Thyroid gland (tissue), 4 donors: ENCODE measurements at regions not wholly inside any gene's neighbourhood (a gene's known extent, or its start where the extent isn't known, plus 50 kb on each side); places are given as distances from the start of the nearest gene placed in this dataset.

ENCODE experiments used
- DNase-seq, 2 donors: peaks; one replicate each; pipeline ENCODE4 v3.0.0-alpha.2; 2019
- H3K27ac ChIP-seq, 3 donors: fragments of 200-600 bp; sonication (generic); 1 replicate in 2 of 3; 2 replicates in 1 of 3; pipeline ENCODE4 v1.5.1; 2016 to 2019; ENCODE audit warnings: mild to moderate bottlenecking in 1 of 3, moderate library complexity in 1 of 3
- H3K27me3 ChIP-seq: fragments of 200-600 bp; sonication (generic); one replicate; pipeline ENCODE4 v1.5.1; 2019
- H3K36me3 ChIP-seq, 2 donors: fragments of 200-600 bp; sonication (generic); one replicate each; pipeline ENCODE4 v1.5.1; 2016 to 2019
- H3K4me1 ChIP-seq, 2 donors: fragments of 200-600 bp; sonication (generic); one replicate each; pipeline ENCODE4 v1.5.1; 2017 to 2019
- H3K4me3 ChIP-seq, 3 donors: fragments of 200-600 bp; sonication (generic); replicated peaks in 1 of 3; 1 replicate in 2 of 3; 2 replicates in 1 of 3; pipeline ENCODE4 v1.5.1; 2016; ENCODE audit warnings: mild to moderate bottlenecking in 1 of 3
- H3K9me3 ChIP-seq: fragments of 200-600 bp; sonication (generic); one replicate; pipeline ENCODE4 v1.5.1; 2017
- POLR2A ChIP-seq, 2 donors: fragments of 450-650 bp; IDR thresholded peaks; one replicate each; pipeline ENCODE4 v1.6.1; 2017; ENCODE audit warnings: antibody characterized with exemption in 2 of 2, mild to moderate bottlenecking in 2 of 2, moderate library complexity in 1 of 2
- WGBS, 2 donors: methylation state at CpG; one replicate each; pipeline ENCODE4 v1.1.5; 2017; 5-methylcytosine and 5-hydroxymethylcytosine counted together
- intact Hi-C: fragments of 100-400 bp; cut with DNase I; formaldehyde crosslinking; loops from one replicate; pipeline ENCODE4 v1.15.1; 2023
- TF ChIP-seq, protein P1 (sequence below), 6 experiments: fragments of 200-600 bp in 3 of 6; fragments of 450-650 bp in 3 of 6; sonication (generic) in 3 of 6; IDR thresholded peaks; one replicate each; pipeline ENCODE4 v1.5.1; 2016 to 2019; ENCODE audit warnings: antibody characterized with exemption in 6 of 6, mild to moderate bottlenecking in 2 of 6, inconsistent platforms in 1 of 6, moderate library complexity in 1 of 6

DNA sequence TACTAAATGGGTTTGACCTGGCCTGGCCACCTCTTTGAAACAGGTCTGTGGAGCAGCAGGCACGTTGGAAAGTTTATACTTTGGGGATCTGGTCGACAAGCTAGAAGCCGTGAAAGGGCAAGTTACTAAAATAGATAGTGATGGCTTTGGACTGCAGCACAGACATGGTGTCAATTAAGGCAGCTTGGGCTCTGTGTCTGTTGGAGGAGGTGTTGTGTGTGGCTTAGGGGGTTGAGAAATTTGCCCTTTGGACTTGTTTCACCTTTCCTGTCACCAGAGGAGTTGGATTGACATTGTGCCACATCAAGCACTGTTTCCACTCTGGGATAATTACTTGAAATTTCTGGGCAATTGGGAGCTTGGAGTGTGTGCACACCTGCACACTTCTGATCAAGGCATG lies 251.8 kb upstream of the MKI67 start:
- H3K4me1 ChIP-seq = no peaks in the 10 kb centered on the region
- no peak for DNase-seq
- WGBS, 2 donors = 65 to 79% methylated on average over 3 of the region's 3 CpGs
- H3K4me3 ChIP-seq = no peak overlapping the region
- intact Hi-C loops = no loop called here
- no peaks in the 10 kb centered on the region for H3K36me3 ChIP-seq
- no peaks in the 10 kb centered on the region for H3K9me3 ChIP-seq
- no peaks in the 10 kb centered on the region for H3K27me3 ChIP-seq
- TF ChIP-seq, protein P1, sequence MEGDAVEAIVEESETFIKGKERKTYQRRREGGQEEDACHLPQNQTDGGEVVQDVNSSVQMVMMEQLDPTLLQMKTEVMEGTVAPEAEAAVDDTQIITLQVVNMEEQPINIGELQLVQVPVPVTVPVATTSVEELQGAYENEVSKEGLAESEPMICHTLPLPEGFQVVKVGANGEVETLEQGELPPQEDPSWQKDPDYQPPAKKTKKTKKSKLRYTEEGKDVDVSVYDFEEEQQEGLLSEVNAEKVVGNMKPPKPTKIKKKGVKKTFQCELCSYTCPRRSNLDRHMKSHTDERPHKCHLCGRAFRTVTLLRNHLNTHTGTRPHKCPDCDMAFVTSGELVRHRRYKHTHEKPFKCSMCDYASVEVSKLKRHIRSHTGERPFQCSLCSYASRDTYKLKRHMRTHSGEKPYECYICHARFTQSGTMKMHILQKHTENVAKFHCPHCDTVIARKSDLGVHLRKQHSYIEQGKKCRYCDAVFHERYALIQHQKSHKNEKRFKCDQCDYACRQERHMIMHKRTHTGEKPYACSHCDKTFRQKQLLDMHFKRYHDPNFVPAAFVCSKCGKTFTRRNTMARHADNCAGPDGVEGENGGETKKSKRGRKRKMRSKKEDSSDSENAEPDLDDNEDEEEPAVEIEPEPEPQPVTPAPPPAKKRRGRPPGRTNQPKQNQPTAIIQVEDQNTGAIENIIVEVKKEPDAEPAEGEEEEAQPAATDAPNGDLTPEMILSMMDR (IDR thresholded peaks at IDR 0.05) = no peak
- no peak overlapping the region for H3K27ac ChIP-seq

DNA sequence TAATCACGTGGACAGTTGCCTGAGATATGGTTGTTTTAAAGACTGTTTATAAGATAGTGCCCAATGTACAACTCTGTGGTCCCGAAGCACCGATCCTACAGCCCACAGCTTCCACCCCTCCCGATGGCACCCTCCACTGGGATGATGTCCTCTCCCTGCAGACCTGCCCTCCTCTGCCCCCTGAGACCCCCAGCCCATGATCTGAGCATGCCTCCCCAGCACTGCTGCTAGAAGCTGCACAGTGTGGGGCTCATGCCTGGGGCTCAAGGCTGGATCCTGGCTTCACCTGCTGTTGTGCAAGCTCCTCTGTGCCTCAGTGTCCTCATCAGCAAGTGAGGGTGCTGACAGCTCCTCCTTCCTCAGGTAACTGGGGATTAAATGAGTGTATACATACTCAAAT lies 254.7 kb upstream of the MKI67 start:
- TF ChIP-seq, protein P1 (IDR thresholded peaks at IDR 0.05) = no peak
- no peak for TF ChIP-seq POLR2A (IDR thresholded peaks at IDR 0.05)
- no peaks in the 10 kb centered on the region for H3K27me3 ChIP-seq
- H3K4me3 ChIP-seq = no peak overlapping the region
- DNase-seq = no peak
- no peak overlapping the region for H3K27ac ChIP-seq
- H3K9me3 ChIP-seq = no peaks in the 10 kb centered on the region
- intact Hi-C loops = no loop called here
- no peaks in the 10 kb centered on the region for H3K36me3 ChIP-seq
- H3K4me1 ChIP-seq = no peaks in the 10 kb centered on the region
- WGBS, 2 donors = 78 to 86% methylated on average over 4 of the region's 4 CpGs

DNA sequence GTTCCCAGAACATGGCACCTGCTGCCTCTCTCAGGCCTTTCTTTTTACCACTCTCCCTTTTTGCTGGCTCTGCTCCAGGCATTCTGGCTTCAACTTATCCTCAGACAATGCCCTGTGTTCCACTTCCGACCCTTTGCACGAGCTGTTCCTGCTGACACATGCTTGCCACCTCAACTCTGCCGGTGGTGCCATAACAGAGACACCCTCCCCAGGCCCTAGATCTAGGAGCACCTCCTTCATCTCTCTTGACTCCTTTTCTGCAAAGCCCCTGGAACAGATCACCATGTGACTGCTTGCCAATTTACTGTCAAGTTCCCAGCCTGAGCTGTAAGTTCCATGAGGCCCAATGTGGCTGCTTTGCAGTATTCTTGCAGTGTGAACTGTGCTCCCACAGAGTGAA lies 256.0 kb upstream of the MKI67 start:
- Histone ChIP-seq H3K27ac (no peak overlapping the region), H3K4me3 (no peak overlapping the region), H3K27me3 (no peaks in the 10 kb centered on the region), H3K9me3 (no peaks in the 10 kb centered on the region), H3K36me3 (no peaks in the 10 kb centered on the region), H3K4me1 (no peaks in the 10 kb centered on the region)
- TF ChIP-seq, protein P1 (IDR thresholded peaks at IDR 0.05) = no peak
- WGBS, 2 donors = 48 to 62% methylated on average over 3 of the region's 3 CpGs
- DNase-seq = no peak
- intact Hi-C loops = no loop called here

DNA sequence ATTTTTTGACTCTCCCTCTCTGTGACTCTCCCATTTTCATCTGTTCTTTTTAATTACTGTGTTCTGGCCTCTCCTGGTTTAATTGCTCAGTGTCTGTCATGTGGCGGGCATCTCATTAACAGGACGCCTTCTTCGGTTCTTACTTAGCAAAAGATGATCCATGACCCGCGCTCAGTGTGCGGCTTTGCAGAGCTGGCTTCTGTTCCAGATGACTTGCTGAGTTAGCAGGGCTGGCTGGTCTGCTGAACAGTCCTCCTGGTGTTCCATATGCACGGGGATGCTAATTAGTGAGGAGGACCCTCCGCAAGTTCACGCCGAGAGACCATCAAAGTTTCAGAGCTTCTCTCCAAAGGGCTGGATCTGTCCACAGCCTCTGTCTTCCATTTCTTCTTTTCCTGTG lies 258.6 kb upstream of the MKI67 start:
- TF ChIP-seq, protein P1 (IDR thresholded peaks at IDR 0.05) = no peak
- TF ChIP-seq POLR2A (IDR thresholded peaks at IDR 0.05) = no peak
- Histone ChIP-seq H3K27me3 (no peaks in the 10 kb centered on the region), H3K36me3 (no peaks in the 10 kb centered on the region), H3K4me3 (no peak overlapping the region), H3K4me1 (no peaks in the 10 kb centered on the region), H3K27ac (no peak overlapping the region), H3K9me3 (no peaks in the 10 kb centered on the region)
- no peak for DNase-seq
- intact Hi-C loops = no loop called here
- WGBS, 2 donors = 94% methylated on average over 10 of the region's 10 CpGs

DNA sequence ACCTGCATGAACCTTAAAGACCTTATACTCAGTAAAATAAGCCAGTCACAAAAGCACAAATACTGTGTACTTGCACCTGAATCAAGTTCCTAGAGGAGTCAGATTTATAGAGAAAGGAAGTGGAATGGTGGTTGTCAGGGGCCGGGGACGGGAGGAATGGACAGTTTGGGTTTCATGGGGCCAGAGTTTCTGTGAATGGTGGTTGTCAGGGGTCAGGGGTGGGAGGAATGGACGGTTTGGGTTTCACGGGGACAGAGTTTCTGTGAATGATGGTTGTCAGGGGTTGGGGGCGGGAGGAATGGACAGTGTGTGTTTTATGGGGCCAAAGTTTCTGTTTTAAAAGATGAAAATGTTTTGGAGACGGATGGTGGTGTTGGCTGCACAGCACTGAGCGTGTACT lies 260.0 kb upstream of the MKI67 start:
- intact Hi-C loops = no loop called here
- 75 to 84% methylated on average over 7 of the region's 7 CpGs for WGBS, 2 donors
- Histone ChIP-seq H3K9me3 (no peaks in the 10 kb centered on the region), H3K4me1 (no peaks in the 10 kb centered on the region), H3K27me3 (no peaks in the 10 kb centered on the region), H3K4me3 (no peak overlapping the region), H3K27ac (no peak overlapping the region), H3K36me3 (no peaks in the 10 kb centered on the region)
- DNase-seq = no peak
- TF ChIP-seq POLR2A (IDR thresholded peaks at IDR 0.05) = no peak
- TF ChIP-seq, protein P1 (IDR thresholded peaks at IDR 0.05) = no peak
